ENCODE measurements at regions not wholly inside any gene's neighbourhood (a gene's known extent, or its start where the extent isn't known, plus 50 kb on each side); places are given as distances from the start of the nearest gene placed in this dataset.

- no peak for DNase-seq (ENCODE audit: low spot score)
Measured at GRCh38 chr16:86773354-86773715, 195.0 kb downstream of the FOXL1 start.

DNA sequence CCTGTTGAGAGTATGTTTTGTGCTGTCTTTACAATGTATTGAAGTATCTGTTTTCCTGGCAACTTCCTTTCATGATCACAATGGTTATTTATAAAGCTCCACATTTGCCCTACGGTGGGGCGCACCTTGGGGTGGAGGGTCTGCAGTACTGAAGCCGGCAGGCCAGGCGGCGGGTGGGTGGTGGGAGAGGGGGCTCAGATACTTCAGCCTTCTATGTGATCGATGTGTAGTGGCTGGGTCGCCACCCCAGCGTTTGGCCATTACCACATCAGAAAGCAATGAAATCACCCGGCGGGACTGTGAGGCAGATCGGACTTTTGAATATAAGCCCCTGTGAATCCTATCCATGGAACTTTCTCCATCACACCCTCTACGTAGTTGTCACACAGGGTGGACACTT is 196.6 kb downstream of the FOXL1 start:
- DNase-seq (ENCODE audit: low spot score) = no peak

- DNase-seq (ENCODE audit: low spot score) = no peak
Measured at GRCh38 chr16:86775511-86775921, 197.2 kb downstream of the FOXL1 start.

- DNase-seq (ENCODE audit: low spot score) = no peak
Measured at GRCh38 chr16:86777381-86777946, 199.1 kb downstream of the FOXL1 start.

GRCh38 chr16:86778108-86778745 is 199.9 kb downstream of the FOXL1 start:
- no peak for DNase-seq (ENCODE audit: low spot score)

GRCh38 chr16:86778978-86779377 is 200.6 kb downstream of the FOXL1 start:
- DNase-seq (ENCODE audit: low spot score) = no peak

- DNase-seq (ENCODE audit: low spot score) = no peak
Measured at GRCh38 chr16:86781046-86781445, 202.7 kb downstream of the FOXL1 start.

DNA sequence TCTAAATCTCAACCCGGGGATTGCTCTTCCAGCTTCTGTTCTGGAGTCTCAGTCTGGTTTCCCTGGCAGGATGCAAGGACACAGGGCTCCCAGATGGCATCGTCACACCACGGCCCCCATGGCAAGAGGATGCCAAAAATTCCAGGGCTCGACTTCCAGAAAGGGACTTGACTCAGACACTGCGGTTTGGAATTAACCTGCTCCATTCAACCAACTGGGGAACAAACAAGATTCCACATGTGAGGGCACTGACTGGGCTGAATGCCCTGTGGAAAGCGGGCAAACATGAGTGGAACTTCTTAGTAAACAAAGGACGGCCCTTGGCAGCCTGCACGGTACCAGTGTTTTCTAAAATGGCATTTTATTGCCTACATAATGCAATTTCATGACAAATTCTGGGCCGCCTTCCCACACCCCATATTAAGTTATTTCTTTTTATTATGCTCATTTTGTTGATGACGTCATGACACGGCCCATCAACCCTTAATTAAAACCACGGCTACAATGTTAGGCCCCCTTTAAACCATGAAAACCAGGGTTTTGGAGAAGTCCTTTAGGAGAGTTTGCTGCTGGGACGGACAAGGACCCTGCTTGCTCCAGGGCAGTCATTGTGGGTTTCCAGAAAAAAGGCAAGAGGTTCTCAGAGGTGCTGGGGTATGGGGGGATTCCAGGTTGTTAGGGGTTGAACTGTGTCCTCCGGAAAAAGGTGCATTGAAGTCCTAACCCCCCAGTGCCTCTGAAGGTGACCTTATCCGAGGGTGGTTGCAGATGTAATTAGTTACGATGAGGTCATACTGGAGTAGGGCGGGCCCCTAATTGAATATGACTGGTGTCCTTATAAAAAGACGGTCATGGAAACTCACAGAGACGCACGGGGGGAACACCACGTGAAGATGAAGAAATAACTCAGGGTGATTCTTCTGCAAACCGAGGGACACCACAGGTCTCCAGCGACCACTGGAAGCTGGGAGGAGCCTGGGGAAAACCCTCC is 205.6 kb downstream of the FOXL1 start:
- DNase-seq (ENCODE audit: low spot score) = no peak

- no peak for DNase-seq (ENCODE audit: low spot score)
Measured at GRCh38 chr16:86786338-86786737, 208.0 kb downstream of the FOXL1 start.

GRCh38 chr16:86786994-86787393 is 208.6 kb downstream of the FOXL1 start:
- DNase-seq (ENCODE audit: low spot score) = no peak

DNA sequence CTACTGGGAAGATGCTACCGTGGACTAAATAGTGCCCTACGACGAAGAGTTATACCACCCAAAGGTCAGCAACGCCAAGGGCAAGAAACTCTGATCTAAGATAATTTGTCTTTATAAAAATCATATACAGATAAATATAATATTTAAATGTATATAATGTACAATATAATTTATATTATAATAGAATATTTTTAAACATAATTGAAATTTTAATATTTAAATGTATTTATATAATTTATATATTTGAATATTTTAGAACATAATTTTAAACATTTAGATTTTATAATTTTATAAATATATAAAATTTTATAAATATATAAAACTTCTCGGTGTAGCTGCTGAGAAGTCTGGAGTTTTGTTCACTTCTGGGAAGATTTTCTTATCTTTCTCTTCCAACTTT is 209.2 kb downstream of the FOXL1 start:
- DNase-seq (ENCODE audit: low spot score) = no peak

- no peak for DNase-seq (ENCODE audit: low spot score)
Measured at GRCh38 chr16:86789621-86790051, 211.3 kb downstream of the FOXL1 start.

DNA sequence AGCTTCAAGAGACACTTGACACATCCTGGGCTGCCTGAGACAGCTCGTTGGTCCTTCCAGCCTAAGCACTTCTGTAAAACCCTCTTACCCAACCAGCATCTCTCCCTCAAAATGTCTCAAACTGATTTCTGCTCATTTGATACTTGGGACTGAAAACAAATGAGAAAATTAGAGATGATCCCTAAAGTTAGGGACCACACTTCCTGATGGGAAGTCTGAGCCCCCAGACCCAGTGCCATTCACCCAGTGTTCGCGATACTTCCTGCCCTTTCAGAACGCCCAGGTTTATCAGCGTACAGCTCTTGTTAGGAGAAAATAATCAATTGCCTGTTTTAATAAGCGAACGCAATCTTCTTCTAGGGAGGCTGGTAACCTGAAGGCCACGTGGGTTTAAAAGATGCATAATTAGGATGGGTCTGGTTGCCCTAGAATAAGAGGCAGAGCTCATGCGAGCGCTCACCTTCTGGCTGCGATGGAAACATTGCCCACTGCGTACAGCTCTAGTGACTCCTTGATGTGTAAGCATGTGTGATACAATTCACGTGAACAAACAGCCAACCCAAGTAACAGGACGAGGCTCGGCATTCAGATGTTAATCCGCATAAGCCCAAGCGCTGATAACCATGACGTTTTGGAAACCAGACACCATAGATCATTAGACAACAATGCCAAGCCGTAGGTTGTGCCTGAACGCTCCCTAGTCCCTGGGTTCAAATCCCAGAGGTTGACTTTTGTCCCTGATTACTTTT is 213.1 kb downstream of the FOXL1 start:
- peak; percentile 87 for DNase-seq (ENCODE audit: low spot score)

DNA sequence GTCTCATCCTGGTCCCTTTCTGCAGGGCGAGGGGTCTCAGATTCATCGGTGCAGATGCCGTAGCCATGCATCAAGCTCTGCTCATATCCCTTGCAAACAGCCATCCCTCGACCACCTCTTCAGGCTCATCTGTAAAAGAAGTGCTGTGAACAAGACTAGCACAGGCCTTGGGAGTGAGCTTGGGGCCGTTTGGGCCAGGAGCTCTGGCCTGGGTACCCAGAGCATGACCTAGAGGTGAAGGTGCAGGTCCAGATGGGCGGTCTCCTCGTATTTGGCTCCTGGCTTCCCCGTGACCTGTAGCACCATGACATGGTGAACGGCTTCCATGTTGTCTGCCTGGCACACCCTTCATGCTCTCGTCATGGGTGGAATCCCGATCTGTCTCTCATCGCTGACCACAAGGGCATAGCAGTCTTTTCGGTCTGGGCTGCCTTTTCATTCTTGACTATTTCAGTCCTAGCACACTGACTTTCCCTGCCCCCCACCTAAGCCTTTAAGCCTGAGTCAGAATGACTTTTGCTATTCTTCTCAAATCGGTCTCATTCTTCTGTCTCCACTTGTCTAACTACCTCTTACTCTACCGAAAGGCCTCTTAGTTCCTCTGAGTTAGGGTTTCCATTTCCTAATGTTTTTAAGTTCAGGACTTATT is 216.0 kb downstream of the FOXL1 start:
- DNase-seq (ENCODE audit: low spot score) = no peak

GRCh38 chr16:86797700-86798099 is 219.4 kb downstream of the FOXL1 start:
- no peak for DNase-seq (ENCODE audit: low spot score)

- DNase-seq (ENCODE audit: low spot score) = no peak
Measured at GRCh38 chr16:86798247-86799041, 220.1 kb downstream of the FOXL1 start.

GRCh38 chr16:86799367-86799766 is 221.0 kb downstream of the FOXL1 start:
- DNase-seq (ENCODE audit: low spot score) = no peak

DNA sequence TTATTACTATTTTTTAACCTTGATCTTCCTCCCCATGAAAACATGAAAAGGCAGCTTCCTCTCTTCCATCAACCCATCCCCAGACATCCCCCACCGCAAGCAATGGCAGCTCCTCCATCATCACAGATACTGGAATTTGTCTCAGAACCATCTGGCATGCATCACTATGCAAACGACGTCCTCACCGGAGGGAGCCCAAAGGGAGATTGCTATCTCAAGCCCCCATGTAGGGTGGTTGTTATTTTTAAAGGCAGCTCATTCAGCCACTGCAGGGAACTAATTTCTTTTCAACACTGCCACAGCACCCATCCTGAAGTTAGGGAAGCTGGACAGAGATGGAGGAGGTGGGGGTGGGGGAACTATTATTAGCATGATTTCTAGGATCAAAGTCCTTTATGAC is 222.5 kb downstream of the FOXL1 start:
- DNase-seq (ENCODE audit: low spot score) = no peak

GRCh38 chr16:86802013-86802412 is 223.7 kb downstream of the FOXL1 start:
- no peak for DNase-seq (ENCODE audit: low spot score)

- DNase-seq (ENCODE audit: low spot score) = no peak
Measured at GRCh38 chr16:86805188-86805587, 226.8 kb downstream of the FOXL1 start.

Data from RKO (cell line).